ENCODE measurements at regions not wholly inside any gene's neighbourhood (a gene's known extent, or its start where the extent isn't known, plus 50 kb on each side); places are given as distances from the start of the nearest gene placed in this dataset.

DNA sequence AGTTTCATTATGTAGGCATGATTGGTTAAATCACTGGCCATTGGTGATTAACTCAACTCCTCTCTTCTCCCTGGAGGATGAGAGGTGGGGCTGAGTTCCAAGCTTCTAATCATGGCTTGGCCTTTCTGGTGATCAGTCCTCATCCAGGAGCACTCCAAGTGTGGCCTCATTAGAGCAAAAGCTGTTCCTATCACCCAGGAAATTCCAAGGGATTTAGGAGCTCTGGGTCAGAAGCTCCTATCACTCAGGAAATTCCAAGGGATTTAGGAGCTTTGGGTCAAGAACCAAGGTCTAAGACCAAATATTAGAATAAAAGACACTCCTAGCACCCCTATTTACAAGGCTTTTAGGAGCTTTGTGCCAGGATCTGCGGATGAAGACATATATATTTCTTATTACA is 168.0 kb upstream of the BDNF start:
- TF ChIP-seq, protein P1, sequence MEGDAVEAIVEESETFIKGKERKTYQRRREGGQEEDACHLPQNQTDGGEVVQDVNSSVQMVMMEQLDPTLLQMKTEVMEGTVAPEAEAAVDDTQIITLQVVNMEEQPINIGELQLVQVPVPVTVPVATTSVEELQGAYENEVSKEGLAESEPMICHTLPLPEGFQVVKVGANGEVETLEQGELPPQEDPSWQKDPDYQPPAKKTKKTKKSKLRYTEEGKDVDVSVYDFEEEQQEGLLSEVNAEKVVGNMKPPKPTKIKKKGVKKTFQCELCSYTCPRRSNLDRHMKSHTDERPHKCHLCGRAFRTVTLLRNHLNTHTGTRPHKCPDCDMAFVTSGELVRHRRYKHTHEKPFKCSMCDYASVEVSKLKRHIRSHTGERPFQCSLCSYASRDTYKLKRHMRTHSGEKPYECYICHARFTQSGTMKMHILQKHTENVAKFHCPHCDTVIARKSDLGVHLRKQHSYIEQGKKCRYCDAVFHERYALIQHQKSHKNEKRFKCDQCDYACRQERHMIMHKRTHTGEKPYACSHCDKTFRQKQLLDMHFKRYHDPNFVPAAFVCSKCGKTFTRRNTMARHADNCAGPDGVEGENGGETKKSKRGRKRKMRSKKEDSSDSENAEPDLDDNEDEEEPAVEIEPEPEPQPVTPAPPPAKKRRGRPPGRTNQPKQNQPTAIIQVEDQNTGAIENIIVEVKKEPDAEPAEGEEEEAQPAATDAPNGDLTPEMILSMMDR (IDR thresholded peaks at IDR 0.05), result no peak
- TF ChIP-seq POLR2A (IDR thresholded peaks at IDR 0.05), result no peak

All from testis (tissue), 2 donors.